Tibial artery (tissue), 4 donors: ENCODE measurements at regions not wholly inside any gene's neighbourhood (a gene's known extent, or its start where the extent isn't known, plus 50 kb on each side); places are given as distances from the start of the nearest gene placed in this dataset.

Experiments used
- DNase-seq, 2 donors: peaks; one replicate each; pipeline ENCODE4 v3.0.0-alpha.2; 2019
- H3K27ac ChIP-seq, 2 donors: fragments of 200-600 bp; sonication (generic) in 1 of 2; 1 replicate in 1 of 2; 2 replicates in 1 of 2; pipeline ENCODE4 v1.5.1; 2018 to 2019; ENCODE audit warnings: mild to moderate bottlenecking in 1 of 2
- H3K27me3 ChIP-seq, 2 donors: fragments of 200-600 bp; sonication (generic) in 1 of 2; one replicate each; pipeline versions ENCODE4 v1.5.1 to v1.6.0; 2016 to 2019
- H3K36me3 ChIP-seq, 3 donors: fragments of 200-600 bp; sonication (generic) in 2 of 3; one replicate each; pipeline ENCODE4 v1.5.1; 2016 to 2019; ENCODE audit warnings: mild to moderate bottlenecking in 2 of 3
- H3K4me1 ChIP-seq, 4 donors: fragments of 200-600 bp; sonication (generic) in 2 of 4; 1 replicate in 3 of 4; 2 replicates in 1 of 4; pipeline ENCODE4 v1.5.1; 2016 to 2019
- H3K4me3 ChIP-seq, 2 donors: fragments of 200-600 bp; sonication (generic) in 1 of 2; 1 replicate in 1 of 2; 2 replicates in 1 of 2; pipeline ENCODE4 v1.5.1; 2018 to 2019; ENCODE audit warnings: mild to moderate bottlenecking in 2 of 2
- H3K9me3 ChIP-seq, 3 donors: fragments of 200-600 bp; sonication (generic) in 1 of 3; one replicate each; pipeline ENCODE4 v1.5.1; 2016 to 2019
- intact Hi-C: fragments of 100-400 bp; cut with DNase I; formaldehyde crosslinking; loops from one replicate; pipeline ENCODE4 v1.15.0; 2023; ENCODE audit warnings: low total_unique reads
- TF ChIP-seq, protein P1 (sequence below), 2 experiments: fragments of 200-600 bp in 1 of 2; fragments of 450-650 bp in 1 of 2; IDR thresholded peaks; one replicate each; pipeline ENCODE4 v1.5.1; 2017 to 2019; ENCODE audit warnings: antibody characterized with exemption in 2 of 2, mild to moderate bottlenecking in 1 of 2, moderate library complexity in 1 of 2

DNA sequence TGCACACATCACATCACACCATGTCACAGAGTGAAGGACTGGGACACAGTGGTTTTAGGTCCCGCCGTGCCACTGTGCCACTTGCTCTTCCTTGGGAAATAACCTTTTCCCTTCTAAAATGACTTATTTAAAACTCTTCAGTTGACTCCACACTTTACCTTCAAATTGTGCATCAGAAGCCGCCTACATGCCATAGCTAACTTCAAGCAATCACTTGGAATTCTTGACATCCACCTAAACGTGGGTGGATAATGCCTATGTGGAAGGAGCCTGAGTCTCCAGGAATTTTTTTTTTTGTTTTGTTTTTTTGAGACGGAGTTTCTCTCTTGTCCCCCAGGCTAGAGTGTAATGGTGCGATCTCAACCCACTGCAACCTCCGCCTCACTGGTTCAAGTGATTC lies 777.4 kb upstream of the TENM3 start:
- no peak for DNase-seq
- Histone ChIP-seq H3K4me3 (no peak overlapping the region), H3K9me3 (no peaks in the 10 kb centered on the region), H3K4me1 (no peaks in the 10 kb centered on the region), H3K36me3 (no peaks in the 10 kb centered on the region), H3K27me3 (no peaks in the 10 kb centered on the region), H3K27ac (no peak overlapping the region)
- intact Hi-C loops, result no loop called here
- TF ChIP-seq, protein P1, sequence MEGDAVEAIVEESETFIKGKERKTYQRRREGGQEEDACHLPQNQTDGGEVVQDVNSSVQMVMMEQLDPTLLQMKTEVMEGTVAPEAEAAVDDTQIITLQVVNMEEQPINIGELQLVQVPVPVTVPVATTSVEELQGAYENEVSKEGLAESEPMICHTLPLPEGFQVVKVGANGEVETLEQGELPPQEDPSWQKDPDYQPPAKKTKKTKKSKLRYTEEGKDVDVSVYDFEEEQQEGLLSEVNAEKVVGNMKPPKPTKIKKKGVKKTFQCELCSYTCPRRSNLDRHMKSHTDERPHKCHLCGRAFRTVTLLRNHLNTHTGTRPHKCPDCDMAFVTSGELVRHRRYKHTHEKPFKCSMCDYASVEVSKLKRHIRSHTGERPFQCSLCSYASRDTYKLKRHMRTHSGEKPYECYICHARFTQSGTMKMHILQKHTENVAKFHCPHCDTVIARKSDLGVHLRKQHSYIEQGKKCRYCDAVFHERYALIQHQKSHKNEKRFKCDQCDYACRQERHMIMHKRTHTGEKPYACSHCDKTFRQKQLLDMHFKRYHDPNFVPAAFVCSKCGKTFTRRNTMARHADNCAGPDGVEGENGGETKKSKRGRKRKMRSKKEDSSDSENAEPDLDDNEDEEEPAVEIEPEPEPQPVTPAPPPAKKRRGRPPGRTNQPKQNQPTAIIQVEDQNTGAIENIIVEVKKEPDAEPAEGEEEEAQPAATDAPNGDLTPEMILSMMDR (IDR thresholded peaks at IDR 0.05), result no peak

GRCh38 chr4:181468451-181468850 lies 774.8 kb upstream of the TENM3 start:
- no peaks in the 10 kb centered on the region for H3K36me3 ChIP-seq
- no peaks in the 10 kb centered on the region for H3K4me1 ChIP-seq
- no peak for DNase-seq
- no peak overlapping the region for H3K4me3 ChIP-seq
- intact Hi-C loops, result no loop called here
- no peaks in the 10 kb centered on the region for H3K27me3 ChIP-seq
- H3K9me3 ChIP-seq, result no peaks in the 10 kb centered on the region
- H3K27ac ChIP-seq, result no peak overlapping the region
- TF ChIP-seq, protein P1 (IDR thresholded peaks at IDR 0.05), result no peak

GRCh38 chr4:181470306-181470705 lies 772.9 kb upstream of the TENM3 start:
- Histone ChIP-seq H3K4me1 (no peaks in the 10 kb centered on the region), H3K27ac (no peak overlapping the region), H3K36me3 (no peaks in the 10 kb centered on the region), H3K4me3 (no peak overlapping the region), H3K27me3 (no peaks in the 10 kb centered on the region), H3K9me3 (no peaks in the 10 kb centered on the region)
- intact Hi-C loops, result no loop called here
- TF ChIP-seq, protein P1 (IDR thresholded peaks at IDR 0.05), result no peak
- no peak for DNase-seq

- no peaks in the 10 kb centered on the region for H3K36me3 ChIP-seq
- no peak overlapping the region for H3K27ac ChIP-seq
- no peaks in the 10 kb centered on the region for H3K9me3 ChIP-seq
- H3K4me1 ChIP-seq, result no peaks in the 10 kb centered on the region
- no peak overlapping the region for H3K4me3 ChIP-seq
- no peaks in the 10 kb centered on the region for H3K27me3 ChIP-seq
- no peak for DNase-seq
- intact Hi-C loops, result no loop called here
- TF ChIP-seq, protein P1 (IDR thresholded peaks at IDR 0.05), result no peak
Observed at GRCh38 chr4:181475359-181475758, 767.8 kb upstream of the TENM3 start.

DNA sequence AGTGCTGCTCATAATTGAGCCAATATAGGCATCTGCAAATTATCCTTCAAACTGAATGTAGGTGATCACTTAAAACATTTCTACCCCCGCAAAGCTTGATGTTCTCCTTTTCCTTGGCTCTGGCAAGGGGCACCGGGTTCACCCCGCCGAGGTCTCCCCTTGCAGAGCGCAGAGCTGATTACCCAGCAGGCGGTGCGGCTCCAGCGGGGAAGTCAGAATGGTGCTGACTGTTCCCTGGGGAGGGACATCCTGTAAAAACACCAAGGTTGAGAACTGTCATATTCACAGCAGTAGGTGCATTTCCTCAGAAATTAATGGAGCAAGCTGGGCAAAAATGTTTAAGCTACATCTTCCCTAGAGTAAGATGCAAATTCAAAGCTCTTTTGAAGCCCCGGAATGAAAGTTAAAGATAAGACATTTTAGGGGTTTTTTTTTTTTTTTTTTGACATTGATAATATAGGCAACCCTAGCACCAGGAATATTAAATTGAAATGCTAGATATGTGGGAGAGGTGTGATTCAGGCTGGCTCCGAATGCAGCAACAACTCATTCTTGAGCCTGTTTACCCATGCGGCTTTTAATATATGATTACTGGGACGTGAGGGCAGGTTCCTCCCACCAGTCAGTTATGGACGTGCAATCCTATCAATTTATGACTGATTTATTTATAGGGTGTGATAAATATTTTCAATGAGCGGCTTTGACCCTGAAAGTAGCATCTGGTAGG lies 767.3 kb upstream of the TENM3 start:
- no peak for DNase-seq
- H3K36me3 ChIP-seq, result no peaks in the 10 kb centered on the region
- no peaks in the 10 kb centered on the region for H3K9me3 ChIP-seq
- H3K4me1 ChIP-seq, result no peaks in the 10 kb centered on the region
- H3K4me3 ChIP-seq, result no peak overlapping the region
- no peaks in the 10 kb centered on the region for H3K27me3 ChIP-seq
- TF ChIP-seq, protein P1 (IDR thresholded peaks at IDR 0.05), result no peak
- H3K27ac ChIP-seq, result no peak overlapping the region
- intact Hi-C loops, result no loop called here

DNA sequence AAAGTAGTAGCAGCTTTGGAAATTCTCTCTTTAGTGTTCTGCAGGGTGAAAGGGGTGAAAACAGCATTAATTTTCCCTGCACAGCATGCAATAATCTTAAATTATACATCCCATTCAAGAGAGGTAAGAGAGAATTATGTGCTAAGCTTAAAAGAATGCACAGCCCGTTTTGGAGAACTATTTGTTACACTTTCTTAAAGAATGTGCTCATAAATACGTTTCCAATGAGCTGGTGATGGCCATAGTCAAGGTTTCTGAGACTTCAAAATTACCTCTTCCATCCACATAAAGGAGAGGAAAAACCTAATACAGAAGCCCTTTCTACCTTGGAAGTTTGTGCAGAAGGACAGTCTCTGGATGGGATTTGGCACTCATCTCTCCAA lies 766.7 kb upstream of the TENM3 start:
- Histone ChIP-seq H3K27me3 (no peaks in the 10 kb centered on the region), H3K4me1 (no peaks in the 10 kb centered on the region), H3K27ac (no peak overlapping the region), H3K9me3 (no peaks in the 10 kb centered on the region), H3K36me3 (no peaks in the 10 kb centered on the region), H3K4me3 (no peak overlapping the region)
- intact Hi-C loops, result no loop called here
- TF ChIP-seq, protein P1 (IDR thresholded peaks at IDR 0.05), result no peak
- DNase-seq, result no peak
